ENCODE measurements at regions not wholly inside any gene's neighbourhood (a gene's known extent, or its start where the extent isn't known, plus 50 kb on each side); places are given as distances from the start of the nearest gene placed in this dataset.

DNA sequence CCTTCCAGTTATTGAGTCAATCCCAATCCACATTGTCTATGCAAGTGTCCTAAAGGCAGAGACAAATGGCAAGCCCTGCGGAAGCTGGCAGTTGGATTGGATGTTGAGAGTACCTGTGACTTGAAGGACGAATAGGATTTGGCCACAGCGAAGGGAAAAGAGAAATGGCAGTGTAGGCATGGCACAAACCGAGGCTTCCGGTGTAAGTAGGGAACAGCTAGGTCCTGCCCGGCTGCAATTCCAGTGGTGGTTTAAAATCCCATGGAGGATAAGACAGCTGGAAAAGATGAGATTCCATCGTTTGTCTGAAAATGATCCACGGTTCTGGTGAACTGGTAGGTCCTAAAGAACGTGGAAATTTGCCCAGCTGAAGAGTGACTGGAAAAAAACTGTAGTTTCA is 296.2 kb downstream of the TCERG1L start:
- TF ChIP-seq, protein P1, sequence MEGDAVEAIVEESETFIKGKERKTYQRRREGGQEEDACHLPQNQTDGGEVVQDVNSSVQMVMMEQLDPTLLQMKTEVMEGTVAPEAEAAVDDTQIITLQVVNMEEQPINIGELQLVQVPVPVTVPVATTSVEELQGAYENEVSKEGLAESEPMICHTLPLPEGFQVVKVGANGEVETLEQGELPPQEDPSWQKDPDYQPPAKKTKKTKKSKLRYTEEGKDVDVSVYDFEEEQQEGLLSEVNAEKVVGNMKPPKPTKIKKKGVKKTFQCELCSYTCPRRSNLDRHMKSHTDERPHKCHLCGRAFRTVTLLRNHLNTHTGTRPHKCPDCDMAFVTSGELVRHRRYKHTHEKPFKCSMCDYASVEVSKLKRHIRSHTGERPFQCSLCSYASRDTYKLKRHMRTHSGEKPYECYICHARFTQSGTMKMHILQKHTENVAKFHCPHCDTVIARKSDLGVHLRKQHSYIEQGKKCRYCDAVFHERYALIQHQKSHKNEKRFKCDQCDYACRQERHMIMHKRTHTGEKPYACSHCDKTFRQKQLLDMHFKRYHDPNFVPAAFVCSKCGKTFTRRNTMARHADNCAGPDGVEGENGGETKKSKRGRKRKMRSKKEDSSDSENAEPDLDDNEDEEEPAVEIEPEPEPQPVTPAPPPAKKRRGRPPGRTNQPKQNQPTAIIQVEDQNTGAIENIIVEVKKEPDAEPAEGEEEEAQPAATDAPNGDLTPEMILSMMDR (optimal IDR thresholded peaks at IDR 0.05 in 1 of 3, IDR thresholded peaks at IDR 0.05 in 1 of 3, conservative IDR thresholded peaks at IDR 0.05 in 1 of 3; ENCODE audit: extremely low read depth in 1 of 3, insufficient read depth in 2 of 3, low read length in 3 of 3): no peak
- no peak for TF ChIP-seq EZH2 (IDR thresholded peaks at IDR 0.05; ENCODE audit: low read length)
